Neural cell (in vitro differentiated cells): ENCODE measurements at regions not wholly inside any gene's neighbourhood (a gene's known extent, or its start where the extent isn't known, plus 50 kb on each side); places are given as distances from the start of the nearest gene placed in this dataset.

Experiments
- H2AFZ ChIP-seq: fragments of 200-600, 300-800 bp; sonication (generic), shearing (Covaris generic); 2 replicates; pipeline ENCODE4 v1.6.0; 2014; ENCODE audit warnings: low read depth, mild to moderate bottlenecking, antibody characterized with exemption, low read length, moderate library complexity
- H3F3A ChIP-seq: fragments of 200-600 bp; shearing (Covaris generic); 2 replicates; pipeline ENCODE4 v1.6.1; 2016; ENCODE audit warnings: mild to moderate bottlenecking, moderate library complexity, mixed read lengths, antibody characterized with exemption, low read length; ENCODE audit not compliant: insufficient read depth, poor library complexity, severe bottlenecking
- H3K27ac ChIP-seq: fragments of 200-600, 300-800 bp; sonication (generic), shearing (Covaris generic); 2 replicates; pipeline ENCODE4 v1.5.1; 2014; ENCODE audit warnings: mild to moderate bottlenecking, low read length, moderate library complexity
- H3K27me3 ChIP-seq: fragments of 300-800, 200-600 bp; sonication (generic), shearing (Covaris generic); 2 replicates; pipeline ENCODE4 v1.6.0; 2014; ENCODE audit warnings: mild to moderate bottlenecking, low read depth, low read length, moderate library complexity; ENCODE audit not compliant: insufficient read depth
- H3K36me3 ChIP-seq: fragments of 300-800, 200-600 bp; sonication (generic), shearing (Covaris generic); 2 replicates; pipeline ENCODE4 v1.5.1; 2014; ENCODE audit warnings: mild to moderate bottlenecking, antibody characterized with exemption, low read length, moderate library complexity; ENCODE audit not compliant: insufficient read depth
- H3K4me2 ChIP-seq: fragments of 300-800, 200-600 bp; sonication (generic), shearing (Covaris generic); 2 replicates; pipeline ENCODE4 v1.6.0; 2014; ENCODE audit warnings: mild to moderate bottlenecking, low read length
- H3K4me3 ChIP-seq: fragments of 300-800, 200-600 bp; sonication (generic), shearing (Covaris generic); 2 replicates; pipeline ENCODE4 v1.5.1; 2014; ENCODE audit warnings: mild to moderate bottlenecking, low read length, moderate library complexity
- H3K79me2 ChIP-seq: fragments of 200-600 bp; shearing (Covaris generic); replicated peaks from 2 replicates; pipeline ENCODE4 v1.6.0; 2014; ENCODE audit warnings: mild to moderate bottlenecking, low read length, moderate library complexity; ENCODE audit not compliant: insufficient read depth
- H3K9ac ChIP-seq: fragments of 300-800, 200-600 bp; sonication (generic), shearing (Covaris generic); 2 replicates; pipeline ENCODE4 v1.6.1; 2016; ENCODE audit warnings: mild to moderate bottlenecking, low read length, mixed read lengths
- H3K9me2 ChIP-seq: fragments of 200-600 bp; shearing (Covaris generic); 2 replicates; pipeline ENCODE4 v1.6.1; 2016; ENCODE audit warnings: mild to moderate bottlenecking, low read length, mixed read lengths; ENCODE audit not compliant: insufficient read depth
- H3K9me3 ChIP-seq: fragments of 200-600, 300-800 bp; sonication (generic), shearing (Covaris generic); 2 replicates; pipeline ENCODE4 v1.6.1; 2016; ENCODE audit warnings: mild to moderate bottlenecking, mixed run types, low read length, moderate library complexity, mixed read lengths
- H4K20me1 ChIP-seq: fragments of 200-600 bp; shearing (Covaris generic); 2 replicates; pipeline ENCODE4 v1.6.1; 2016; ENCODE audit warnings: mild to moderate bottlenecking, mixed run types; ENCODE audit not compliant: insufficient read depth
- CTCF ChIP-seq: fragments of 450-650 bp; IDR thresholded peaks from 2 replicates; pipeline ENCODE4 v1.5.1; 2014; ENCODE audit warnings: antibody characterized with exemption, mild to moderate bottlenecking, moderate library complexity; ENCODE audit not compliant: poor library complexity, severe bottlenecking
- EP300 ChIP-seq: fragments of 450-650 bp; conservative IDR thresholded peaks from 2 replicates; pipeline ENCODE4 v1.6.1; 2014; ENCODE audit warnings: antibody characterized with exemption, mild to moderate bottlenecking, moderate library complexity; ENCODE audit not compliant: poor library complexity, severe bottlenecking
- EZH2 ChIP-seq: fragments of 200-600, 300-800 bp; shearing (Covaris generic), sonication (generic); IDR thresholded peaks from 2 replicates; pipeline ENCODE4 v1.6.1; 2014; ENCODE audit warnings: antibody characterized with exemption, low read length, borderline replicate concordance, mild to moderate bottlenecking; ENCODE audit not compliant: insufficient read depth, poor library complexity, severe bottlenecking
- MXI1 ChIP-seq: fragments of 450-650 bp; conservative IDR thresholded peaks from 2 replicates; pipeline ENCODE4 v1.6.1; 2014; ENCODE audit warnings: antibody characterized with exemption, mild to moderate bottlenecking; ENCODE audit not compliant: poor library complexity, severe bottlenecking
- POLR2AphosphoS5 ChIP-seq: IDR thresholded peaks from 2 replicates; pipeline ENCODE4 v1.6.1; 2012
- RAD21 ChIP-seq: fragments of 450-650 bp; conservative IDR thresholded peaks from 2 replicates; pipeline ENCODE4 v1.6.1; 2014; ENCODE audit warnings: antibody characterized with exemption, mild to moderate bottlenecking, moderate library complexity
- SMC3 ChIP-seq: fragments of 450-650 bp; conservative IDR thresholded peaks from 2 replicates; pipeline ENCODE4 v1.6.1; 2014; ENCODE audit warnings: antibody characterized with exemption, mild to moderate bottlenecking, moderate library complexity; ENCODE audit not compliant: poor library complexity
- TAF1 ChIP-seq: IDR thresholded peaks from 2 replicates; pipeline ENCODE4 v1.6.1; 2012; ENCODE audit warnings: low read depth
- TF ChIP-seq, protein P1 (sequence below): IDR thresholded peaks from 2 replicates; pipeline ENCODE4 v1.6.1; 2012; ENCODE audit warnings: borderline replicate concordance

DNA sequence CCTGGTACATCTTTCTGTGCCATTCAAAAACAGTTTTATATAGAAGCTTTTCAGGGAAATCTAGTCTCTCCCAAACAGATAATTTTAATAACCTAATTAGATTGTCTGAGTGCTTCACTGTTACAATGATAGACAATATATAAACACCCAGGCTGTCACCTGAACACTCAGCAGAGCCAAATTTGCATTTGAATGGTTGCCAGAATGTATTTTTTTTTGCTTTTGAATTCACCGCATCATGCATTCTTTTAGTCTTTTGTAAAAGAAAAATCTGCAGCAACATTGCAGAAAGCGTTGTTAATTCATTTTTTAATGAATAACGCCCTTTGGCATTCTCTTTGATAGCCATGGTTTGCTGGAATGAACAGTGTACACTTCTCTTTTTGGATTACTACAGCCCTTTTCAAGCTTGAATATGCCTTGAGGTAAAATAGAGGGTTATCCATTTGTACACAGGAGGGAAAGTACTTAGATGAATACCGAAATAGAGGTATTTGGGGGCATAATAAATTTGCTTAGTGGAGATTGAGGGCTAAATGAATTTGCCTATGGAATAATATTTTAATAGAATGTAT, 175.0 kb upstream of the EPHA5 start:
- Histone ChIP-seq H3K9me3 (no peaks in the 10 kb centered on the region), H3K4me3 (no peak overlapping the region), H4K20me1 (no peaks in the 10 kb centered on the region), H3K27ac (no peak overlapping the region), H3K9ac (no peak overlapping the region), H3F3A (no peaks in the 10 kb centered on the region), H3K27me3 (no peaks in the 10 kb centered on the region), H3K9me2 (no peaks in the 10 kb centered on the region), H3K36me3 (no peaks in the 10 kb centered on the region), H3K79me2 (no peaks in the 10 kb centered on the region), H3K4me2 (peak overlapping the region; percentile 34), H2AFZ (no peak overlapping the region)
- TF ChIP-seq, protein P1, sequence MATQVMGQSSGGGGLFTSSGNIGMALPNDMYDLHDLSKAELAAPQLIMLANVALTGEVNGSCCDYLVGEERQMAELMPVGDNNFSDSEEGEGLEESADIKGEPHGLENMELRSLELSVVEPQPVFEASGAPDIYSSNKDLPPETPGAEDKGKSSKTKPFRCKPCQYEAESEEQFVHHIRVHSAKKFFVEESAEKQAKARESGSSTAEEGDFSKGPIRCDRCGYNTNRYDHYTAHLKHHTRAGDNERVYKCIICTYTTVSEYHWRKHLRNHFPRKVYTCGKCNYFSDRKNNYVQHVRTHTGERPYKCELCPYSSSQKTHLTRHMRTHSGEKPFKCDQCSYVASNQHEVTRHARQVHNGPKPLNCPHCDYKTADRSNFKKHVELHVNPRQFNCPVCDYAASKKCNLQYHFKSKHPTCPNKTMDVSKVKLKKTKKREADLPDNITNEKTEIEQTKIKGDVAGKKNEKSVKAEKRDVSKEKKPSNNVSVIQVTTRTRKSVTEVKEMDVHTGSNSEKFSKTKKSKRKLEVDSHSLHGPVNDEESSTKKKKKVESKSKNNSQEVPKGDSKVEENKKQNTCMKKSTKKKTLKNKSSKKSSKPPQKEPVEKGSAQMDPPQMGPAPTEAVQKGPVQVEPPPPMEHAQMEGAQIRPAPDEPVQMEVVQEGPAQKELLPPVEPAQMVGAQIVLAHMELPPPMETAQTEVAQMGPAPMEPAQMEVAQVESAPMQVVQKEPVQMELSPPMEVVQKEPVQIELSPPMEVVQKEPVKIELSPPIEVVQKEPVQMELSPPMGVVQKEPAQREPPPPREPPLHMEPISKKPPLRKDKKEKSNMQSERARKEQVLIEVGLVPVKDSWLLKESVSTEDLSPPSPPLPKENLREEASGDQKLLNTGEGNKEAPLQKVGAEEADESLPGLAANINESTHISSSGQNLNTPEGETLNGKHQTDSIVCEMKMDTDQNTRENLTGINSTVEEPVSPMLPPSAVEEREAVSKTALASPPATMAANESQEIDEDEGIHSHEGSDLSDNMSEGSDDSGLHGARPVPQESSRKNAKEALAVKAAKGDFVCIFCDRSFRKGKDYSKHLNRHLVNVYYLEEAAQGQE, result peak; percentile 56
- peak; percentile 56 for TF ChIP-seq POLR2AphosphoS5
- TF ChIP-seq TAF1, result no peak
- peak; percentile 80 for TF ChIP-seq EP300

DNA sequence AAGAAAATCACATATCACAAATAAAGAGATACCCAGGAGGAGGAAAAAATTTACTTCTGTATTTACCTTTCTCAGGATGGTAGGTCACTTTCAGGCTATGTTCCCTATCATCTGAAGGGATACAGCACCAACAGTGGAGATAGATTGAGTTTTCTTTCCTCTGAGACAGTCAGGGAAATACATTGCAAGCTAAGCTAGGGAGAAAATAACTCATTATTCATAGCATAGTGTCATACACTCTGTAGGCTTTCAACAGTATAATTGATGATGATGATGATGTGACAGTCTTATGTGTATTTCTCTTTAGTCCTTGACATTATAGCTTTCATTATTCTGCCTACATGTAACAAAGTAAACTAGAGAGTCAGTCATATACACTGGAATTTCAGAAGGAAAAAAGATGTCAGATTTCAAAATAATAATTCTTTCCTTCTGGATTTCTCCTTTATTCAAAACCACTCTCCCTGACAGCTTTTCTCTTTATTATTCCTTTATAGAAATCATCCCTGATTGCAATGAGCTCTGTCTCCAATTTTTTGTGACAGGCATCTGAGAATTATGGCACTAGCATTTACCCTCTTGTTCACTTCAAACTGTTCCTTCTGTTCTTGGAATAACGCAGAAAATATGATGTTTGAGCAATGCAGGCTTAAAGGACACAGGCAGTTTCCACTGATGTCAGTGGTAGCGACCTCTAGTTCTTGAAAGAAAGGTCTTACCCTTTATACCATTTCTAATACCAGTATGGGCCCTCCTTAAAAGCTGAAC, 169.1 kb upstream of the EPHA5 start:
- H3K27me3 ChIP-seq, result no peaks in the 10 kb centered on the region
- no peaks in the 10 kb centered on the region for H4K20me1 ChIP-seq
- no peak overlapping the region for H3K4me3 ChIP-seq
- H3K36me3 ChIP-seq, result no peaks in the 10 kb centered on the region
- TF ChIP-seq RAD21 (peak; percentile 50), EZH2 (no peak), SMC3 (peak; percentile 21), MXI1 (no peak), EP300 (peak; percentile 99), TAF1 (no peak), CTCF (peak; percentile 12), POLR2AphosphoS5 (peak; percentile 99)
- TF ChIP-seq, protein P1, result peak; percentile 100
- no peak overlapping the region for H3K9ac ChIP-seq
- H3K9me3 ChIP-seq, result no peaks in the 10 kb centered on the region
- H3K9me2 ChIP-seq, result no peaks in the 10 kb centered on the region
- no peak overlapping the region for H2AFZ ChIP-seq
- H3K4me2 ChIP-seq, result peak overlapping the region; percentile 2
- no peaks in the 10 kb centered on the region for H3K79me2 ChIP-seq
- H3K27ac ChIP-seq, result peak overlapping the region; percentile 48
- peaks cover 5% of the 10 kb centered on the region for H3F3A ChIP-seq
